ENCODE measurements at regions not wholly inside any gene's neighbourhood (a gene's known extent, or its start where the extent isn't known, plus 50 kb on each side); places are given as distances from the start of the nearest gene placed in this dataset.

DNA sequence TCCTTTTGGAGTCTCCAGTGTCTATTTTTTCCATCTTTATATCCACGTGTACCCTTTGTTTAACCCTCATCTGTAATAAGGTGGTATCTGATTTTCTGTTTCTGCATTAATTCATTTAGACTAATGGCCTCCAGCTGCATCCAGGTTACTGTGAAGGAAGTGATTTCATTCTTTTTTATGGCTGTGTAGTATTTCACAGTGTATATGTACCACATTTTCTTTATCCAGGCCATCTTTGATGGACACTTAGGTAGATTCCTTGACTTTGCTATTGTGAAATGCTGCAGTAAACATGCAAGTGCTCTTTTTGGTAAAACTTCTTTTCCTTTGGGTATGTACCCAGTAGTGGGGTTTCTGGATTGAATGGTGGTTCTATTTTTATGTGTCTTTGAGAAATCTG lies 128.0 kb upstream of the MTPN start:
- no peak overlapping the region for H3K14ac ChIP-seq (ENCODE audit: insufficient read depth, low read length)
- no peak for DNase-seq
- H3K27me3 ChIP-seq (ENCODE audit: insufficient read depth, low read length), result no peaks in the 10 kb centered on the region
- no peaks in the 10 kb centered on the region for H3K4me1 ChIP-seq (ENCODE audit: insufficient read depth, low read length)
- H4K8ac ChIP-seq (replicated peaks; ENCODE audit: insufficient read length, low read depth, low read length), result no peak overlapping the region
- no peak overlapping the region for H4K91ac ChIP-seq (ENCODE audit: insufficient read length, low read depth, low read length)
- Mint-ChIP-seq H3K27me3 (ENCODE audit: low read depth) (peaks cover 4% of the 10 kb centered on the region), H3K4me3 (no peak overlapping the region), H3K27ac (no peak overlapping the region), H3K36me3 (ENCODE audit: insufficient read depth in 1 of 3, low read depth in 3 of 3) (peaks cover 2 to 9% (median 2%) of the 10 kb centered on the region in 3 experiments; a peak in 5 of 7 replicates), H3K4me1 (no peaks in the 10 kb centered on the region), H3K9me3 (peaks cover 12 to 18% of the 10 kb centered on the region in 2 experiments)
- no peaks in the 10 kb centered on the region for H3K23me2 ChIP-seq (ENCODE audit: insufficient read length, low read depth, low read length, poor library complexity, severe bottlenecking)
- TF ChIP-seq, protein P1, sequence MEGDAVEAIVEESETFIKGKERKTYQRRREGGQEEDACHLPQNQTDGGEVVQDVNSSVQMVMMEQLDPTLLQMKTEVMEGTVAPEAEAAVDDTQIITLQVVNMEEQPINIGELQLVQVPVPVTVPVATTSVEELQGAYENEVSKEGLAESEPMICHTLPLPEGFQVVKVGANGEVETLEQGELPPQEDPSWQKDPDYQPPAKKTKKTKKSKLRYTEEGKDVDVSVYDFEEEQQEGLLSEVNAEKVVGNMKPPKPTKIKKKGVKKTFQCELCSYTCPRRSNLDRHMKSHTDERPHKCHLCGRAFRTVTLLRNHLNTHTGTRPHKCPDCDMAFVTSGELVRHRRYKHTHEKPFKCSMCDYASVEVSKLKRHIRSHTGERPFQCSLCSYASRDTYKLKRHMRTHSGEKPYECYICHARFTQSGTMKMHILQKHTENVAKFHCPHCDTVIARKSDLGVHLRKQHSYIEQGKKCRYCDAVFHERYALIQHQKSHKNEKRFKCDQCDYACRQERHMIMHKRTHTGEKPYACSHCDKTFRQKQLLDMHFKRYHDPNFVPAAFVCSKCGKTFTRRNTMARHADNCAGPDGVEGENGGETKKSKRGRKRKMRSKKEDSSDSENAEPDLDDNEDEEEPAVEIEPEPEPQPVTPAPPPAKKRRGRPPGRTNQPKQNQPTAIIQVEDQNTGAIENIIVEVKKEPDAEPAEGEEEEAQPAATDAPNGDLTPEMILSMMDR (conservative IDR thresholded peaks at IDR 0.05), result no peak
- no peak overlapping the region for H2BK15ac ChIP-seq (ENCODE audit: low read depth, low read length)
- no peak overlapping the region for H2BK120ac ChIP-seq (ENCODE audit: low read depth, low read length, poor library complexity, severe bottlenecking)
- H3K4me2 ChIP-seq (ENCODE audit: insufficient read depth, insufficient read length, low read length), result no peak overlapping the region
- H3K18ac ChIP-seq (ENCODE audit: insufficient read length, low read depth, low read length), result no peak overlapping the region
- no peak overlapping the region for H4K5ac ChIP-seq (ENCODE audit: insufficient read length, low read depth, low read length)
- no peak overlapping the region for H2BK20ac ChIP-seq (ENCODE audit: low read depth, low read length, poor library complexity, severe bottlenecking)
- H3T11ph ChIP-seq (ENCODE audit: low read length), result no peak overlapping the region
- H3K9ac ChIP-seq (ENCODE audit: extremely low read depth, insufficient read length, low read length), result no peak overlapping the region
- peaks cover under 1% of the 10 kb centered on the region for H3K9me3 ChIP-seq (ENCODE audit: control insufficient read depth, low read depth, low read length)
- no peak overlapping the region for H3K56ac ChIP-seq (ENCODE audit: insufficient read length, low read depth, low read length)
- no peaks in the 10 kb centered on the region for H4K20me1 ChIP-seq (ENCODE audit: control insufficient read depth, insufficient read depth, insufficient read length)
- H2BK12ac ChIP-seq (ENCODE audit: insufficient read length, low read depth, low read length), result no peak overlapping the region
- H2BK5ac ChIP-seq (ENCODE audit: insufficient read length, low read length), result no peak overlapping the region
- no peak overlapping the region for H3K23ac ChIP-seq (ENCODE audit: insufficient read length, low read depth, low read length)
- no peaks in the 10 kb centered on the region for H3K79me1 ChIP-seq (ENCODE audit: insufficient read depth, low read depth, low read length, poor library complexity, severe bottlenecking)
- no peak overlapping the region for H2AFZ ChIP-seq (ENCODE audit: low read length)
- WGBS (ENCODE audit: extremely low coverage, insufficient read length, low lambda C conversion rate), result no CpG with 5 or more reads among the region's 1 CpG
- no peak overlapping the region for H2AK5ac ChIP-seq (ENCODE audit: insufficient read length, low read length)
- no peak overlapping the region for H3K4ac ChIP-seq (ENCODE audit: low read depth, low read length)
- no peak overlapping the region for H3K27ac ChIP-seq (ENCODE audit: insufficient read length, low read depth, low read length)
- no peaks in the 10 kb centered on the region for H3K79me2 ChIP-seq (ENCODE audit: insufficient read depth, low read length)
